ENCODE measurements at regions not wholly inside any gene's neighbourhood (a gene's known extent, or its start where the extent isn't known, plus 50 kb on each side); places are given as distances from the start of the nearest gene placed in this dataset.
"Not testable (repeated sequence)": the region's sequence is repeated elsewhere in the genome, so short reads cannot be mapped to it uniquely, and the experiment has no call there.

DNA sequence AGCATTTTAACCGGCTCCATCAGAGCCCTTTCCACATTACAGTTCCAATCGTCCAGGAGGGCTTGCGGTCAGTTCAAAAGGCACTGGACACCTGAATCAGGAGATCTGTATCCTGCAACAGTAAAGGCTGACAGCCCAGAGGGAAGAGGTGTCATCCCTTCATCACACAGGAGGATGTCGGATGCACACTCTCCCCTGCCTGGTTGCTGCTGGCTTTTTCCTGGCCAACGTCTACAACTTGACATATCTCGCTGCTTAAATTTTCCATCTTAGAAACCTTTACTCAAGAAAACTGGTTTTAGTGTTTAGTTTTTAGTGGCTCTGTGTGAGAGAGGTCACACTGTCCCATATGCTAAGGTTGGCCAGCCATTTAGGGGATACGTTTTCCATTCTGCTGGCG is 78.7 kb upstream of the TNK2 start:
- not testable (repeated sequence) for H3K4me3 ChIP-seq (ENCODE audit: low read length); H3K9me3 ChIP-seq (replicated peaks; ENCODE audit: low read length); H3K27me3 ChIP-seq (ENCODE audit: control insufficient read depth, insufficient read depth, low read length); H3K9ac ChIP-seq (ENCODE audit: low read depth, low read length); H3K4me1 ChIP-seq (ENCODE audit: control insufficient read depth, insufficient read depth, low read length); H3K36me3 ChIP-seq (ENCODE audit: insufficient read depth, low read length); H3K4me2 ChIP-seq (ENCODE audit: low read length)

DNA sequence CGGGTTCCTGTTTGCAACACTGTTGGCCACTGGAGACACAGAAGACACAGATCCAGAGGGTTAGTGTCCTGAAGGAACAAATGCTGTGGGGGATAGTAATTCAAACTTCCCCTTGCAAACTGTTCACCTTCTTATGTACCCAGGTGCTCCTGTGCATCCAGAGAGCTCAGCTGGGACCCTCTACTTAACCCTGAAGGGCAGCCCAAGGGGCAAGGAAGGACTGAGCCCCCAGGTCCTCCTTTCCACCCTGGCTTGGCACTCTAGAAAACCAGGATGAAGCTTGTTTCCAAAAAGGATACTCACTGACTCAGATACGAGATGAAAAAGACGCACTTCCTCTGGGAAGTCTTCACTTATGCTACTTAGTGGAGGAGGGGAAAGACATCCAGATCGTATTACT is 78.2 kb upstream of the TNK2 start:
- not testable (repeated sequence) for H3K4me1 ChIP-seq (ENCODE audit: control insufficient read depth, insufficient read depth, low read length); H3K36me3 ChIP-seq (ENCODE audit: insufficient read depth, low read length); H3K9me3 ChIP-seq (replicated peaks; ENCODE audit: low read length); H3K4me3 ChIP-seq (ENCODE audit: low read length); H3K9ac ChIP-seq (ENCODE audit: low read depth, low read length); H3K4me2 ChIP-seq (ENCODE audit: low read length); H3K27me3 ChIP-seq (ENCODE audit: control insufficient read depth, insufficient read depth, low read length)

DNA sequence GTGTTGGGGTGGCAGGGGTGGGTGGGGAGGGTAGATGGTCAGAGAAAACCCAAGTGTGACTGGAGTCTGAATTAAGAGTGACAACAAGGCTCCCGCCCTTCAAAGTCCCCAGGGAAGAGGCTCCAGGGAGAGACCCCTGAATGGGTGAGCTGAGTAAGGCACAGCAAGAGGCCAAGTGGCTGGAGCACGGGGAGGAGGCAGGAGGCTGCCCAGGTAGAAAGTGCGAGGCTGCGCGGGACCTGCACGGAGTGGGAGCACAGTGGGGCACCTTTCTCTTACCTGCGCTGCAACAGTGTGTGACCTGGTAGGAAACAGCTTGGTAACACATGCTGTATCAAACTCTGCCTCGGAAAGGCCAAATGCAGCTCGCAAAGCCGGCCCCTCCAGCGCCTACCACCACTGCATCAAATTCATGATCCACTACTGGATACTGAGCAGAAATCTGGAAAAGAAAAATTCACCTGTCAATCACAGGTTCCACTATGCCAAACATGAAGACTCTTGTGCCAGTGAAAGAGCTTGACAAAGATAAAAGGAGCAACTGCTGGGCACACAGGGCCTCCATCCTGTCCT is 77.1 kb upstream of the TNK2 start:
- not testable (repeated sequence) for H3K4me1 ChIP-seq (ENCODE audit: control insufficient read depth, insufficient read depth, low read length); H3K4me2 ChIP-seq (ENCODE audit: low read length); H3K36me3 ChIP-seq (ENCODE audit: insufficient read depth, low read length); H3K27me3 ChIP-seq (ENCODE audit: control insufficient read depth, insufficient read depth, low read length); H3K4me3 ChIP-seq (ENCODE audit: low read length); H3K9ac ChIP-seq (ENCODE audit: low read depth, low read length); H3K9me3 ChIP-seq (replicated peaks; ENCODE audit: low read length)

DNA sequence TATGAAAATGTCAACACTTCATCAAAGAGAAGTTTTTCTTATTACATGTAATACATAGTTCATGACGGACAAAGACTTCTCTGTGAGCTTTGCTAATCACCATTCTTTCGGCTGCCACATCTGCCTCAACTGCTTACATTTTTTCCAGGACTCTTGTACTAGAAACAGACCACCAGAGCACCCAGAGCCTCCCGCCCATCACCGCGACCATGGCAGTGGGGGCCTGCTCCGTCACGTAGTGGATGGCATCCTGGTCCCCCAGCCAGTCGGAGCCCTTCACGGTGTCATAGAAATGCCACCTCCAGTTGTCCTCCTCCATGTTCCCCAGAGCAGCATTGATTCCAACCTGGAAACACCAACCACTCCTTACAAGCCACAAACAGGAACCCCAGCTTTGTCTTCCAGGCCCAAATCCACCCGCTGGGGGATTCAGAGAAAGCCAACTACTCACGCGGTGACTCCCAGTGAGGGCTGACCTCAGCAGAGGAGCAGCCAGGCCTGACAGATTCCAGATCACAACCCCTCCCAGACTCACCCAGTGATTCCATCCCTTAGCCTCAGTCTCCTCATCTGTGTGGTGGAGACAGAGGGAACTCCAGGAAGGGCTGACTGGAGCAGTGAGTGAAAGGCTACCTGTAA is 76.2 kb upstream of the TNK2 start:
- H3K27me3 ChIP-seq (ENCODE audit: control insufficient read depth, insufficient read depth, low read length); H3K4me2 ChIP-seq (ENCODE audit: low read length); H3K36me3 ChIP-seq (ENCODE audit: insufficient read depth, low read length); H3K9ac ChIP-seq (ENCODE audit: low read depth, low read length); H3K9me3 ChIP-seq (replicated peaks; ENCODE audit: low read length); H3K4me3 ChIP-seq (ENCODE audit: low read length); H3K4me1 ChIP-seq (ENCODE audit: control insufficient read depth, insufficient read depth, low read length): not testable (repeated sequence)

DNA sequence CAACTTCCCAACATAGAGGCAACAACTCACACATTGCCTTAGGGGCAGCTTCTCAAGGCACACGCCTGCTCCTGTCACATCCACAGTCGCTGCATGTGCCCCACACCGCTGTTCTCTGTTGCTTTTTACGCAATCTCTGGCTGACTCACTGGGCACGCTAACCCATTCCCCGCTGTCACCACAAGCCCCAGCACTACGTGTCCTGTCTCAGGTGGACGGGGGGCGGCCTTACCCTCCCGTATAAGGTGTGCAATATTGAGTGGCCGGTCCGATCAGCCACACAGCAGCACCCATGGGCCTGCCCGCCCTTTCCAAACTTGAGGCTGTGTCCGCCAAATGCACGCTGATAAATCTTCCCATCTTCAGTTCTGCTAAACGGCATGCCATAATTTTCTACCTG is 75.5 kb upstream of the TNK2 start:
- H3K27me3 ChIP-seq (ENCODE audit: control insufficient read depth, insufficient read depth, low read length); H3K9me3 ChIP-seq (replicated peaks; ENCODE audit: low read length); H3K4me1 ChIP-seq (ENCODE audit: control insufficient read depth, insufficient read depth, low read length); H3K36me3 ChIP-seq (ENCODE audit: insufficient read depth, low read length); H3K4me2 ChIP-seq (ENCODE audit: low read length); H3K9ac ChIP-seq (ENCODE audit: low read depth, low read length); H3K4me3 ChIP-seq (ENCODE audit: low read length): not testable (repeated sequence)

DNA sequence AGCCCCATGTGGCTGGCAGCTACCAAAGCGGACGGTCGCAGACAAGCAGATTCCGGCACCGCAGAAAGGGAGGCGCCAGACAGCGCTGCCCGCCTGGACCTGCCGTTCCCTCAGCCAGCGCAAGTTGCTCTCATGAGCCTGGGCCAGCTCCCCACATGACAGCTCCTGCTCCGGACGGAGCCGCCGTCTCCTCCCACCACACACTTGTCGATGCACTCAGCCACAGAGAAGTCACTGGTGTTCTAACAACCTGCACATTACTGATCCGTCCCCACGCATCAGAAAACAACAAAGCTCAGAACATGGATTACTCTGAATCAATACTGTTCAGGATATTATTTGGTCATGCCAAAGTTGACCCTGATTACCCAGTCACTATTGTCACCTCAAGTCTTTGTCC is 74.4 kb upstream of the TNK2 start:
- H3K9me3 ChIP-seq (replicated peaks; ENCODE audit: low read length); H3K9ac ChIP-seq (ENCODE audit: low read depth, low read length); H3K4me2 ChIP-seq (ENCODE audit: low read length); H3K4me1 ChIP-seq (ENCODE audit: control insufficient read depth, insufficient read depth, low read length); H3K27me3 ChIP-seq (ENCODE audit: control insufficient read depth, insufficient read depth, low read length); H3K4me3 ChIP-seq (ENCODE audit: low read length): not testable (repeated sequence)
- peaks cover 11% of the 10 kb centered on the region for H3K36me3 ChIP-seq (ENCODE audit: insufficient read depth, low read length)

DNA sequence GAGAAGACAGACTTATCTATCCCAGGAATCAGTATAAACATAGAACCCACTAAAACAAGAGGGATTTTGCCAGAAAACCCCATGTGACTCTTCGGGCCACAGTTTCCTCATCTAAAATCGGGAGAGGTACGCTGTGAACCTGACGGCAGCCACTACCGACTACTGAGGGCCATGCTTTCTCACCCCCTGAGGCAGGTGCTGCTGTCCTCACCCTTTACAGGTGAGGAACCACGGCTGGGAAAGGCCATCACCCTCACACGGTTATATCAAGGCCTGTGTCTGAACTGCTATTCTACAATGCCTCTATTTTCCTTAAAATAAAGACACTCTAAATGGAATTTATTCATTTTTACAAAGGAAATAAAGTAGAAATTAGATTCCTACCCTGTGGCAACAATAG is 73.4 kb upstream of the TNK2 start:
- H3K36me3 ChIP-seq (ENCODE audit: insufficient read depth, low read length), result peaks cover 11% of the 10 kb centered on the region
- not testable (repeated sequence) for H3K4me1 ChIP-seq (ENCODE audit: control insufficient read depth, insufficient read depth, low read length); H3K9me3 ChIP-seq (replicated peaks; ENCODE audit: low read length); H3K4me2 ChIP-seq (ENCODE audit: low read length); H3K27me3 ChIP-seq (ENCODE audit: control insufficient read depth, insufficient read depth, low read length); H3K4me3 ChIP-seq (ENCODE audit: low read length); H3K9ac ChIP-seq (ENCODE audit: low read depth, low read length)

DNA sequence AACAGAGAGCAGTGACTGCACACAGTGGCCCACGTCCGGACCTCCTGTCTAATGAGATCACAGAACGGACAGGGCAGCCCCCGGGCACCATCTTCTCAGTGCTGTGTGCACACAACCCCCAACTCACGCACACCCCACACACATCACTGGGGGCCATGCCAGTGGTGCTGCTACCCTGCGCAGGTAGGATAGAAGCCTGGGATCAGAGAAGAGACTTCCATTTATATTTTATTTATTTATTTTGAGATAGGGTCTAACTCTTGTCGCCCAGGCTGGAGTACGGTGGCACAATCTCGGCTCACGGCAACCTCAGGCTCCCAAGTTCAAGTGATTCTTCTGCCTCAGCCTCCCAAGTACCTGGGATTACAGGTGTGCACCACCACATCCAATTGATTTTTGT is 71.5 kb upstream of the TNK2 start:
- H3K36me3 ChIP-seq (ENCODE audit: insufficient read depth, low read length), result peaks cover 16% of the 10 kb centered on the region
- H3K4me2 ChIP-seq (ENCODE audit: low read length); H3K9me3 ChIP-seq (replicated peaks; ENCODE audit: low read length); H3K27me3 ChIP-seq (ENCODE audit: control insufficient read depth, insufficient read depth, low read length); H3K4me1 ChIP-seq (ENCODE audit: control insufficient read depth, insufficient read depth, low read length); H3K9ac ChIP-seq (ENCODE audit: low read depth, low read length); H3K4me3 ChIP-seq (ENCODE audit: low read length): not testable (repeated sequence)

DNA sequence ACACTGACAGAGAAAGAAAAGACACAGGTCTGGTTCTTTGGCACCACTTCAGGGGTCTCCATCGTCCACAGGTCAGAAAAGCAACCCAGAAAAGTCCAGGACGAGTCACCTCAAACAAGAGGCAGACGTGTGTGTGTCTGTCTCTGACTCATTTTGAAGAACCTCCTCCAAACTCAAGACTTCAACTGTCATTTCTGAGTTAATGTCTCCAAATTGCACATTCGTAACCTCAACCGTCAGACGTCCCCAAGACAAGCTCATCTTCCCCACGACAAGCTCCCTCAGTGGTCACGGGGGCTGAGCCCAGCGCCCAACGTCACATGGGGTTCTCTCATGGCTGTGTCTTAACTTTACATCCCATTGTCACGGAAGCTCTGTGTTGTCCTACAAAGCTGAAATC is 70.2 kb upstream of the TNK2 start:
- not testable (repeated sequence) for H3K4me2 ChIP-seq (ENCODE audit: low read length); H3K4me1 ChIP-seq (ENCODE audit: control insufficient read depth, insufficient read depth, low read length)
- peaks cover 20% of the 10 kb centered on the region for H3K36me3 ChIP-seq (ENCODE audit: insufficient read depth, low read length)

DNA sequence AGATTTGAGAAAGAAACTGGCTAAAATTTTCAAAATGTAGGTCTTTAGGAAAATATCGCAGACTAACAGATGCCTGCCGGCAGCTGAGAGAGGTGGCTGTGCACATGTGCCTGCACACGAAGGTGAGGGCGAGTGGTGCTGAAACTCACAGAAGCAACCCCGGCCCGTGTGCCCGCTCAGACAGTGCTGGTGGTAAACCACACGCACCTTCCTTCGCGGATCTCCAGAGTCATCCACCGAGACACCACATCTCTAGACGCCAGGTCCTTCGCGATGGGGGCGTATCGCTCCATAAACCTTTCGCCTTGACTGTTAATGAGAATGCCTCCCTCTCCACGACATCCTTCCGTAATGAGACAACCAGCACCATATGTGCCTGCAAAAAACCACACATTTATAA is 68.5 kb upstream of the TNK2 start:
- H3K36me3 ChIP-seq (ENCODE audit: insufficient read depth, low read length), result peaks cover 15% of the 10 kb centered on the region
- not testable (repeated sequence) for H3K4me1 ChIP-seq (ENCODE audit: control insufficient read depth, insufficient read depth, low read length); H3K27me3 ChIP-seq (ENCODE audit: control insufficient read depth, insufficient read depth, low read length); H3K9me3 ChIP-seq (replicated peaks; ENCODE audit: low read length); H3K9ac ChIP-seq (ENCODE audit: low read depth, low read length); H3K4me2 ChIP-seq (ENCODE audit: low read length); H3K4me3 ChIP-seq (ENCODE audit: low read length)

More for the DNA sequence above, 70.2 kb upstream of the TNK2 start:
- H3K4me3 ChIP-seq (ENCODE audit: low read length); H3K9me3 ChIP-seq (replicated peaks; ENCODE audit: low read length); H3K9ac ChIP-seq (ENCODE audit: low read depth, low read length); H3K27me3 ChIP-seq (ENCODE audit: control insufficient read depth, insufficient read depth, low read length): not testable (repeated sequence)

DNA sequence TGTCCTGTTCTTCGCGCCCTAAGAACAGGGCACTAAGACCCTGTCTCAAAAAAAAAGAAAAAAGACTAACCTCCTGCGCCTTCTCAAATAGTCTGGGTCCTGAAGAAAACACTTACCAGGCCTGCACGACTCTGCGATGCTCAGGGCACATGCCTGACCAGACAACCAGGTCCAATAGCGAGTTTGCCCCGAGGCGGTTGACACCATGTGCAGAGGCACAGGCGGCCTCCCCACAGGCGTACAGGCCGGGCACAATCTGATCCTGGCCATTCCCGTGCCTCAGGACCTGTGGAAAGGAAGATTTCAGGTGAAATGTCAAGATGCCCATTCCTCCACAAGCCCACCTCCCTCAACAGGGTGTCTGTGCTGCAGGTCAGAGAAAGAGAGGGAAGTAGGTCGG is 65.9 kb upstream of the TNK2 start:
- not testable (repeated sequence) for H3K4me1 ChIP-seq (ENCODE audit: control insufficient read depth, insufficient read depth, low read length); H3K27me3 ChIP-seq (ENCODE audit: control insufficient read depth, insufficient read depth, low read length); H3K9me3 ChIP-seq (replicated peaks; ENCODE audit: low read length); H3K4me3 ChIP-seq (ENCODE audit: low read length); H3K9ac ChIP-seq (ENCODE audit: low read depth, low read length); H3K4me2 ChIP-seq (ENCODE audit: low read length)
- peaks cover 34% of the 10 kb centered on the region for H3K36me3 ChIP-seq (ENCODE audit: insufficient read depth, low read length)

DNA sequence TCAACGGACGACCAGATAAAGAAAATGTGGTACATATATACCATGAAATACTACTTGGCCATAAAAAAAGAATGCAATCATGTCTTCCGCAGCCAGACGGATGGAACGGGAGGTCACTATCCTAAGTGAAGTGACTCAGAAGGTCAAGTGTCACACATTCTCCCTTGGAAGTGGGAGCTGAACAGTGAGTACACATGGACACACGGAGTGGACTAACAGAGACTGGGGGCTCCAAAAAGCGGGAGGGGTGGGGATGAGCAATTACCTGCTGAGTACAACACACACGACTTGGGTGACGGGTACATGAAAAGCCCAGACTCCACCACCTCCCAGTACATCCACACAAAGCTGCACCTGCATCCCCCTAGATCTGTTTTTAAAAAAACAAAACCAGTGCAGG is 62.5 kb upstream of the TNK2 start:
- not testable (repeated sequence) for H3K4me1 ChIP-seq (ENCODE audit: control insufficient read depth, insufficient read depth, low read length); H3K9me3 ChIP-seq (replicated peaks; ENCODE audit: low read length); H3K9ac ChIP-seq (ENCODE audit: low read depth, low read length); H3K4me2 ChIP-seq (ENCODE audit: low read length); H3K27me3 ChIP-seq (ENCODE audit: control insufficient read depth, insufficient read depth, low read length); H3K4me3 ChIP-seq (ENCODE audit: low read length)
- H3K36me3 ChIP-seq (ENCODE audit: insufficient read depth, low read length), result peaks cover 32% of the 10 kb centered on the region

All from skeletal muscle satellite cell (primary cell).